WTC11 (cell line): ENCODE measurements at regions not wholly inside any gene's neighbourhood (a gene's known extent, or its start where the extent isn't known, plus 50 kb on each side); places are given as distances from the start of the nearest gene placed in this dataset.

ENCODE experiments used
- CREM ChIP-seq: sonication (generic); formaldehyde crosslinking; IDR thresholded peaks from 2 replicates; pipeline ENCODE4 v1.8.1; 2022; ENCODE audit warnings: mild to moderate bottlenecking, missing genetic modification reagents, moderate library complexity
- TF ChIP-seq, protein P1 (sequence below): fragments of 200-600 bp; IDR thresholded peaks from 2 replicates; pipeline ENCODE4 v1.8.0; 2022; ENCODE audit warnings: antibody characterized with exemption

DNA sequence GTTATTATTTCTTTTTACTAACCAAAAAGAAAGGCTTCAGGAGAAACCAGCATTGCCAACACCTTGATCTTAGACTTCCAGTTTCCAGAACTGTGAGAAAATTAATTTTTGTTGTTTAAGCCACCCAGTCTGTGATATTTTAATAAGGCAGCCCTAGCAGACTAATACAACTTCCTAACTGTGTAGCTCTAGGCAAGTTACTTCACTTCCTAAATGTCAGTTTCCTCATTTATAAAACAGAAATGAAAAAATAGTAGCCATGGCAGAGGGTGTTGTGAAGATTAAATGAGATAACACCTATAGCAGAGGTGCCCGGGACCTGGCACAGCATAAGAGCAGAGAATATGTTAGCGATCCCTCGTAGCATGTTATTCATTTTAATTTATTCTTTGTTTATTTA lies 66.6 kb upstream of the HAND1 start:
- TF ChIP-seq, protein P1, sequence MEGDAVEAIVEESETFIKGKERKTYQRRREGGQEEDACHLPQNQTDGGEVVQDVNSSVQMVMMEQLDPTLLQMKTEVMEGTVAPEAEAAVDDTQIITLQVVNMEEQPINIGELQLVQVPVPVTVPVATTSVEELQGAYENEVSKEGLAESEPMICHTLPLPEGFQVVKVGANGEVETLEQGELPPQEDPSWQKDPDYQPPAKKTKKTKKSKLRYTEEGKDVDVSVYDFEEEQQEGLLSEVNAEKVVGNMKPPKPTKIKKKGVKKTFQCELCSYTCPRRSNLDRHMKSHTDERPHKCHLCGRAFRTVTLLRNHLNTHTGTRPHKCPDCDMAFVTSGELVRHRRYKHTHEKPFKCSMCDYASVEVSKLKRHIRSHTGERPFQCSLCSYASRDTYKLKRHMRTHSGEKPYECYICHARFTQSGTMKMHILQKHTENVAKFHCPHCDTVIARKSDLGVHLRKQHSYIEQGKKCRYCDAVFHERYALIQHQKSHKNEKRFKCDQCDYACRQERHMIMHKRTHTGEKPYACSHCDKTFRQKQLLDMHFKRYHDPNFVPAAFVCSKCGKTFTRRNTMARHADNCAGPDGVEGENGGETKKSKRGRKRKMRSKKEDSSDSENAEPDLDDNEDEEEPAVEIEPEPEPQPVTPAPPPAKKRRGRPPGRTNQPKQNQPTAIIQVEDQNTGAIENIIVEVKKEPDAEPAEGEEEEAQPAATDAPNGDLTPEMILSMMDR, result no peak
- no peak for TF ChIP-seq CREM (CRISPR knock-in tag)
